ENCODE measurements at regions not wholly inside any gene's neighbourhood (a gene's known extent, or its start where the extent isn't known, plus 50 kb on each side); places are given as distances from the start of the nearest gene placed in this dataset.

- DNase-seq (ENCODE audit: low read depth in 6 of 9, low spot score in 9 of 9) = no peak
- Histone ChIP-seq H3K4me1 (ENCODE audit: control insufficient read depth in 2 of 2, insufficient read depth in 2 of 2, low read length in 2 of 2) (no peaks in the 10 kb centered on the region), H3K9me3 (ENCODE audit: control insufficient read depth in 2 of 2, insufficient read depth in 1 of 2, low read length in 1 of 2) (no peaks in the 10 kb centered on the region), H3K36me3 (ENCODE audit: control insufficient read depth in 2 of 2, insufficient read depth in 2 of 2, low read length in 1 of 2) (no peaks in the 10 kb centered on the region), H3K27me3 (ENCODE audit: control insufficient read depth in 2 of 2, insufficient read depth in 1 of 2, low read length in 1 of 2) (no peaks in the 10 kb centered on the region), H3K4me3 (ENCODE audit: low read length in 2 of 2) (no peak overlapping the region), H3K27ac (ENCODE audit: low read depth in 1 of 2, low read length in 1 of 2) (no peak overlapping the region)
- WGBS = 98% methylated on average over 16 of the region's 16 CpGs
Measured at GRCh38 chr16:86632206-86632605, 53.9 kb downstream of the FOXL1 start.

- Histone ChIP-seq H3K9me3 (ENCODE audit: control insufficient read depth in 2 of 2, insufficient read depth in 1 of 2, low read length in 1 of 2) (no peaks in the 10 kb centered on the region), H3K27ac (ENCODE audit: low read depth in 1 of 2, low read length in 1 of 2) (no peak overlapping the region), H3K36me3 (ENCODE audit: control insufficient read depth in 2 of 2, insufficient read depth in 2 of 2, low read length in 1 of 2) (no peaks in the 10 kb centered on the region), H3K27me3 (ENCODE audit: control insufficient read depth in 2 of 2, insufficient read depth in 1 of 2, low read length in 1 of 2) (no peaks in the 10 kb centered on the region), H3K4me1 (ENCODE audit: control insufficient read depth in 2 of 2, insufficient read depth in 2 of 2, low read length in 2 of 2) (no peaks in the 10 kb centered on the region), H3K4me3 (ENCODE audit: low read length in 2 of 2) (no peak overlapping the region)
- no peak for DNase-seq (ENCODE audit: low read depth in 6 of 9, low spot score in 9 of 9)
- 90% methylated on average over 8 of the region's 8 CpGs for WGBS
Measured at GRCh38 chr16:86632944-86633343, 54.6 kb downstream of the FOXL1 start.

GRCh38 chr16:86634292-86634691 is 55.9 kb downstream of the FOXL1 start:
- no peaks in the 10 kb centered on the region for H3K9me3 ChIP-seq (ENCODE audit: control insufficient read depth in 2 of 2, insufficient read depth in 1 of 2, low read length in 1 of 2)
- no peak overlapping the region for H3K4me3 ChIP-seq (ENCODE audit: low read length in 2 of 2)
- DNase-seq (ENCODE audit: low read depth in 6 of 9, low spot score in 9 of 9) = no peak
- no peaks in the 10 kb centered on the region for H3K4me1 ChIP-seq (ENCODE audit: control insufficient read depth in 2 of 2, insufficient read depth in 2 of 2, low read length in 2 of 2)
- no peaks in the 10 kb centered on the region for H3K36me3 ChIP-seq (ENCODE audit: control insufficient read depth in 2 of 2, insufficient read depth in 2 of 2, low read length in 1 of 2)
- WGBS = 92% methylated on average over 1 of the region's 1 CpG
- H3K27ac ChIP-seq (ENCODE audit: low read depth in 1 of 2, low read length in 1 of 2) = no peak overlapping the region
- H3K27me3 ChIP-seq (ENCODE audit: control insufficient read depth in 2 of 2, insufficient read depth in 1 of 2, low read length in 1 of 2) = no peaks in the 10 kb centered on the region

GRCh38 chr16:86635176-86635876 is 57.0 kb downstream of the FOXL1 start:
- H3K27me3 ChIP-seq (ENCODE audit: control insufficient read depth in 2 of 2, insufficient read depth in 1 of 2, low read length in 1 of 2) = no peaks in the 10 kb centered on the region
- H3K9me3 ChIP-seq (ENCODE audit: control insufficient read depth in 2 of 2, insufficient read depth in 1 of 2, low read length in 1 of 2) = no peaks in the 10 kb centered on the region
- 92% methylated on average over 9 of the region's 9 CpGs for WGBS
- H3K27ac ChIP-seq (ENCODE audit: low read depth in 1 of 2, low read length in 1 of 2) = no peak overlapping the region
- DNase-seq (ENCODE audit: low read depth in 6 of 9, low spot score in 9 of 9) = no peak
- no peaks in the 10 kb centered on the region for H3K4me1 ChIP-seq (ENCODE audit: control insufficient read depth in 2 of 2, insufficient read depth in 2 of 2, low read length in 2 of 2)
- no peak overlapping the region for H3K4me3 ChIP-seq (ENCODE audit: low read length in 2 of 2)
- H3K36me3 ChIP-seq (ENCODE audit: control insufficient read depth in 2 of 2, insufficient read depth in 2 of 2, low read length in 1 of 2) = no peaks in the 10 kb centered on the region

- H3K27me3 ChIP-seq (ENCODE audit: control insufficient read depth in 2 of 2, insufficient read depth in 1 of 2, low read length in 1 of 2) = no peaks in the 10 kb centered on the region
- 82% methylated on average over 12 of the region's 12 CpGs for WGBS
- H3K4me3 ChIP-seq (ENCODE audit: low read length in 2 of 2) = no peak overlapping the region
- DNase-seq (ENCODE audit: low read depth in 6 of 9, low spot score in 9 of 9) = no peak
- H3K27ac ChIP-seq (ENCODE audit: low read depth in 1 of 2, low read length in 1 of 2) = no peak overlapping the region
- no peaks in the 10 kb centered on the region for H3K4me1 ChIP-seq (ENCODE audit: control insufficient read depth in 2 of 2, insufficient read depth in 2 of 2, low read length in 2 of 2)
- no peaks in the 10 kb centered on the region for H3K9me3 ChIP-seq (ENCODE audit: control insufficient read depth in 2 of 2, insufficient read depth in 1 of 2, low read length in 1 of 2)
- no peaks in the 10 kb centered on the region for H3K36me3 ChIP-seq (ENCODE audit: control insufficient read depth in 2 of 2, insufficient read depth in 2 of 2, low read length in 1 of 2)
Measured at GRCh38 chr16:86635926-86636325, 57.6 kb downstream of the FOXL1 start.

GRCh38 chr16:86637744-86638143 is 59.4 kb downstream of the FOXL1 start:
- H3K27ac ChIP-seq (ENCODE audit: low read depth in 1 of 2, low read length in 1 of 2) = no peak overlapping the region
- no peaks in the 10 kb centered on the region for H3K4me1 ChIP-seq (ENCODE audit: control insufficient read depth in 2 of 2, insufficient read depth in 2 of 2, low read length in 2 of 2)
- no peaks in the 10 kb centered on the region for H3K27me3 ChIP-seq (ENCODE audit: control insufficient read depth in 2 of 2, insufficient read depth in 1 of 2, low read length in 1 of 2)
- 85% methylated on average over 2 of the region's 2 CpGs for WGBS
- H3K36me3 ChIP-seq (ENCODE audit: control insufficient read depth in 2 of 2, insufficient read depth in 2 of 2, low read length in 1 of 2) = no peaks in the 10 kb centered on the region
- H3K4me3 ChIP-seq (ENCODE audit: low read length in 2 of 2) = no peak overlapping the region
- no peaks in the 10 kb centered on the region for H3K9me3 ChIP-seq (ENCODE audit: control insufficient read depth in 2 of 2, insufficient read depth in 1 of 2, low read length in 1 of 2)
- no peak for DNase-seq (ENCODE audit: low read depth in 6 of 9, low spot score in 9 of 9)

GRCh38 chr16:86638642-86639041 is 60.3 kb downstream of the FOXL1 start:
- no peaks in the 10 kb centered on the region for H3K36me3 ChIP-seq (ENCODE audit: control insufficient read depth in 2 of 2, insufficient read depth in 2 of 2, low read length in 1 of 2)
- H3K4me1 ChIP-seq (ENCODE audit: control insufficient read depth in 2 of 2, insufficient read depth in 2 of 2, low read length in 2 of 2) = no peaks in the 10 kb centered on the region
- no peaks in the 10 kb centered on the region for H3K9me3 ChIP-seq (ENCODE audit: control insufficient read depth in 2 of 2, insufficient read depth in 1 of 2, low read length in 1 of 2)
- H3K4me3 ChIP-seq (ENCODE audit: low read length in 2 of 2) = no peak overlapping the region
- no peak overlapping the region for H3K27ac ChIP-seq (ENCODE audit: low read depth in 1 of 2, low read length in 1 of 2)
- WGBS = 96% methylated on average over 10 of the region's 10 CpGs
- DNase-seq (ENCODE audit: low read depth in 6 of 9, low spot score in 9 of 9) = no peak
- no peaks in the 10 kb centered on the region for H3K27me3 ChIP-seq (ENCODE audit: control insufficient read depth in 2 of 2, insufficient read depth in 1 of 2, low read length in 1 of 2)

- no peak for DNase-seq (ENCODE audit: low read depth in 6 of 9, low spot score in 9 of 9)
- H3K9me3 ChIP-seq (ENCODE audit: control insufficient read depth in 2 of 2, insufficient read depth in 1 of 2, low read length in 1 of 2) = no peaks in the 10 kb centered on the region
- no peaks in the 10 kb centered on the region for H3K27me3 ChIP-seq (ENCODE audit: control insufficient read depth in 2 of 2, insufficient read depth in 1 of 2, low read length in 1 of 2)
- H3K36me3 ChIP-seq (ENCODE audit: control insufficient read depth in 2 of 2, insufficient read depth in 2 of 2, low read length in 1 of 2) = no peaks in the 10 kb centered on the region
- H3K27ac ChIP-seq (ENCODE audit: low read depth in 1 of 2, low read length in 1 of 2) = no peak overlapping the region
- no peak overlapping the region for H3K4me3 ChIP-seq (ENCODE audit: low read length in 2 of 2)
- no peaks in the 10 kb centered on the region for H3K4me1 ChIP-seq (ENCODE audit: control insufficient read depth in 2 of 2, insufficient read depth in 2 of 2, low read length in 2 of 2)
- WGBS = 95% methylated on average over 12 of the region's 12 CpGs
Measured at GRCh38 chr16:86639354-86639753, 61.0 kb downstream of the FOXL1 start.

GRCh38 chr16:86640265-86640843 is 62.0 kb downstream of the FOXL1 start:
- WGBS = 92% methylated on average over 13 of the region's 13 CpGs
- Histone ChIP-seq H3K4me3 (ENCODE audit: low read length in 2 of 2) (no peak overlapping the region), H3K27ac (ENCODE audit: low read depth in 1 of 2, low read length in 1 of 2) (no peak overlapping the region), H3K36me3 (ENCODE audit: control insufficient read depth in 2 of 2, insufficient read depth in 2 of 2, low read length in 1 of 2) (no peaks in the 10 kb centered on the region), H3K9me3 (ENCODE audit: control insufficient read depth in 2 of 2, insufficient read depth in 1 of 2, low read length in 1 of 2) (no peaks in the 10 kb centered on the region), H3K27me3 (ENCODE audit: control insufficient read depth in 2 of 2, insufficient read depth in 1 of 2, low read length in 1 of 2) (no peaks in the 10 kb centered on the region), H3K4me1 (ENCODE audit: control insufficient read depth in 2 of 2, insufficient read depth in 2 of 2, low read length in 2 of 2) (no peaks in the 10 kb centered on the region)
- DNase-seq (ENCODE audit: low read depth in 6 of 9, low spot score in 9 of 9) = no peak

Measured in thymus (tissue), 11 donors.